GM19324 (cell line): ENCODE measurements at regions not wholly inside any gene's neighbourhood (a gene's known extent, or its start where the extent isn't known, plus 50 kb on each side); places are given as distances from the start of the nearest gene placed in this dataset.

ENCODE experiments used
- ATAC-seq: cut with Tn5 transposase; IDR thresholded peaks from one replicate; pipeline ENCODE4 v1.9.1; 2021; ENCODE audit warnings: mild to moderate bottlenecking, moderate library complexity; ENCODE audit not compliant: unreplicated experiment, low FRiP score

- ATAC-seq, result no peak
Observed at GRCh38 chr1:118254491-118255425, 69.7 kb upstream of the SPAG17 start.

GRCh38 chr1:118254001-118254400 lies 69.0 kb upstream of the SPAG17 start:
- ATAC-seq, result no peak

DNA sequence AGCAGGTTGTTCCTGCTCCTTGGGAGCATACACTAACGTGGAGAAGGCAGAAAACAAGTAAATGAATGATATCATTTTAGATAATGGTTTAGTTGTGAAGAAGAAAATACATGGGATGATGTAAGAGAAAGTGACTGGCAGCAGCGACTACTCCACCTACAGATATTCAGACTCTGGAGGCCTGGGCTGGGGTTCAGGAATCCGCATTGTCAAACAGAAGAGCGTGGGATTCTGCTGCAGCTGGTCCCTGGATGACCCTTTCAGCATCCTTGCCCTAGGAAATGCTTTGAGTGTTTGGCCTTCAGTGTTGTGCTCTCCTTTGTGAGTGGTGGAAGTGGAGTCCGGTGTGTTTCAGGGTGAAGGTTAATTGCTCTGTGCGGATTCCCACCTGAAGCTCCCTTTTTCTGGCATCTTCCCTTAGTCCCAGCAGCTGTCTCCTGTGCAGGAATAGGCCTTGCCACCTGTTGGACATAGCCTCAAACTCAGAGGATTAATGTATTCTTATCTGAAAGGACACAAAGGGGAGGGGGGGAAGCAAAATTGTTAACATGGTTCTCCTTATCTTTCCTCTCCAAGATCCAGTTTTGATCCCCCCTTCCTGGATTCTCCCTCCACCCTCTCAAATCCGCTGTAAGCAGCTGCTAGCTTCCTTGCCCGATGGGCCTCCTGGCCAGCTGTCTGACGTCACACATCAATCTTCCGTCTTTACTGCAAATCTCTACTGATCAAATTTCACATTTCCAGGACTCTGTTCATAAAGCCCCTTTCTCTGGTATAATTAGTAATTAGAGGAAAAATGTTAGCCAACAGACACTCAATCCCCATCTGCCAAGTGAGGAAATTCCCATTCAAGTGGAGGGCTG lies 68.3 kb upstream of the SPAG17 start:
- ATAC-seq, result no peak

- ATAC-seq, result no peak
Observed at GRCh38 chr1:118252624-118253023, 67.6 kb upstream of the SPAG17 start.

GRCh38 chr1:118250232-118250631 lies 65.2 kb upstream of the SPAG17 start:
- no peak for ATAC-seq

DNA sequence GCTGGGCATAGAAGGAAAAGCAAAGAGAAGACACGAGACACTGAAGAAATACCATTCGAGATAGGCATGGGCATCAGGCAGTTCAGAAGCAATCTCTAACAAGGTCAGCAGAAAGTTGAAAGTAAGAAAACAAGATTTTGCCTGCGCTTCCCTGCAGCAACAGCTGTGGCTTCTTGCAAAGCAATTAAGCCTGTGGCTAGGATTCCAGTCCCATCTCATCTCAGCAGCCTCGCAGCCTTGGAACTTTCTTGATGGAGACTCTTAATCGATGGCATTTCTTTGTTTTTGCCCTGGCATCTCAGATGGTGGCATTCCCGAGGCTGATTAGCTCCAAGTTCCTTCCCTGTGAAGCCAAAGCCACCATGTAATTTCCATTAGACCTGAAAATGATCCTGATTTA lies 64.6 kb upstream of the SPAG17 start:
- no peak for ATAC-seq

DNA sequence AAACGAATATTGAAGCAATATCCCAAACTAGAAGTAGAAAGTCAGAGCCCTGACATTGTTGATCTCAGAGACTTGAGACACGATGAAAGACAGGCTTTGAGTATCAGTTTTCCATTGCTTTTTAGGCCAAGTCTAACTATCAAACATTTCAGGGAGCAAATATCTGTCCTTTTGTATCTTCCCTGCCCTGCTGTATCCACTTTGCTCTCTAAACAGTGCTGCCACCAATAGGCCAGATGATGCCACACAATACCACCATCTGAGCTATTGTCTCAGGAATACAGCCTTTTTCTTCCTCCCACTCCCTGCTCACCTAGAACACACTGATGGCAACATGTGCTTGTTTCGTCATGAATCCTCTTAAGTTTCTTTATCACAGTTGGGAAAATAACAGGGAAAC lies 62.6 kb upstream of the SPAG17 start:
- ATAC-seq, result no peak

- ATAC-seq, result no peak
Observed at GRCh38 chr1:118246646-118247045, 61.6 kb upstream of the SPAG17 start.

GRCh38 chr1:118244194-118244593 lies 59.2 kb upstream of the SPAG17 start:
- ATAC-seq, result no peak

DNA sequence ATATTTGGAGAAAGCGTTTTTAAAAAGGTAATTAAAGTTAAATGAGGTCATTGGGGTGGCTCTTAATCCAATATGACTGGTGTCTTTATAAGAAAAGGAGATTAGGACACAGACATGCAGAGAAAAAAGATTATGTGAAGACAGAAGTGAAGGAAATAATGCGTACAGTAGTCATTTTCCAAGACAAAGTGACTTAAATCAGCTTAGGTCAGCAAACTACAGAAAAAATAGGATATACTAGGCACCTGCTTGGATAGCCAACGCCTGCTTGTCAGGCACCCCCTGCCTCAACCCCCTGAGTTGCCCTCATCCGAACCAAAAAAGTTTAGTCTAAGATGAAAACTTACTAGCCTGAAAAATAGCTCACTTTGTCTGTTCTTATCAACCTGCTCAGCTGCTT lies 58.2 kb upstream of the SPAG17 start:
- ATAC-seq, result no peak
